Loucy (cell line): ENCODE measurements at regions not wholly inside any gene's neighbourhood (a gene's known extent, or its start where the extent isn't known, plus 50 kb on each side); places are given as distances from the start of the nearest gene placed in this dataset.

Source experiments
- H2AFZ ChIP-seq: fragments of 200-600 bp; sonication (generic); 2 replicates; pipeline ENCODE4 v1.6.0; 2016; ENCODE audit warnings: antibody characterized with exemption, mild to moderate bottlenecking, low read length, moderate library complexity
- H3F3A ChIP-seq: fragments of 200-600 bp; 2 replicates; pipeline ENCODE4 v1.6.0; 2016; ENCODE audit warnings: antibody characterized with exemption, low read depth, mild to moderate bottlenecking
- H3K27me3 ChIP-seq: fragments of 200-600 bp; sonication (generic); 2 replicates; pipeline ENCODE4 v1.6.1; 2014; ENCODE audit warnings: low read length, mild to moderate bottlenecking; ENCODE audit not compliant: insufficient read depth, poor library complexity, severe bottlenecking
- H3K36me3 ChIP-seq: fragments of 200-600 bp; sonication (generic); 2 replicates; pipeline ENCODE4 v1.6.1; 2016; ENCODE audit warnings: low read length; ENCODE audit not compliant: insufficient read depth
- H3K4me1 ChIP-seq: fragments of 200-600 bp; sonication (generic); 2 replicates; pipeline ENCODE4 v1.5.1; 2014; ENCODE audit warnings: low read length, mild to moderate bottlenecking; ENCODE audit not compliant: insufficient read depth, poor library complexity, severe bottlenecking
- H3K4me2 ChIP-seq: fragments of 200-600 bp; sonication (generic); 2 replicates; pipeline ENCODE4 v1.6.0; 2014; ENCODE audit warnings: antibody characterized with exemption, low read length, low read depth, mild to moderate bottlenecking; ENCODE audit not compliant: poor library complexity, severe bottlenecking
- H3K4me3 ChIP-seq: fragments of 200-600 bp; sonication (generic); 2 replicates; pipeline ENCODE4 v1.5.1; 2014; ENCODE audit warnings: low read length, mild to moderate bottlenecking, mixed read lengths; ENCODE audit not compliant: poor library complexity, severe bottlenecking
- H3K79me2 ChIP-seq: fragments of 200-600 bp; sonication (generic); 2 replicates; pipeline ENCODE4 v1.6.1; 2014; ENCODE audit warnings: low read length; ENCODE audit not compliant: insufficient read depth
- H3K9ac ChIP-seq: fragments of 200-600 bp; sonication (generic); 2 replicates; pipeline ENCODE4 v1.6.0; 2014; ENCODE audit warnings: mild to moderate bottlenecking, low read depth, low read length, moderate library complexity; ENCODE audit not compliant: poor library complexity, severe bottlenecking
- H3K9me2 ChIP-seq: fragments of 200-600 bp; sonication (generic); replicated peaks from 2 replicates; pipeline ENCODE4 v1.6.1; 2016; ENCODE audit warnings: low read depth, low read length, mixed read lengths
- H3K9me3 ChIP-seq: fragments of 200-600 bp; sonication (generic); 2 replicates; pipeline ENCODE4 v1.6.1; 2014; ENCODE audit warnings: mild to moderate bottlenecking, antibody characterized with exemption, low read length, low read depth; ENCODE audit not compliant: insufficient read depth
- H4K20me1 ChIP-seq: fragments of 200-600 bp; sonication (generic); 2 replicates; pipeline ENCODE4 v1.6.0; 2014; ENCODE audit warnings: antibody characterized with exemption, low read length, mild to moderate bottlenecking; ENCODE audit not compliant: insufficient read depth, poor library complexity, severe bottlenecking
- EZH2phosphoT487 ChIP-seq: fragments of 200-600 bp; IDR thresholded peaks from 2 replicates; pipeline ENCODE4 v1.6.1; 2018; ENCODE audit warnings: antibody characterized with exemption, mild to moderate bottlenecking, moderate library complexity, borderline replicate concordance
- TF ChIP-seq, protein P1 (sequence below): fragments of 200-600 bp; sonication (generic); conservative IDR thresholded peaks from 2 replicates; pipeline ENCODE4 v1.5.1; 2014; ENCODE audit warnings: mild to moderate bottlenecking, antibody characterized with exemption, low read length

DNA sequence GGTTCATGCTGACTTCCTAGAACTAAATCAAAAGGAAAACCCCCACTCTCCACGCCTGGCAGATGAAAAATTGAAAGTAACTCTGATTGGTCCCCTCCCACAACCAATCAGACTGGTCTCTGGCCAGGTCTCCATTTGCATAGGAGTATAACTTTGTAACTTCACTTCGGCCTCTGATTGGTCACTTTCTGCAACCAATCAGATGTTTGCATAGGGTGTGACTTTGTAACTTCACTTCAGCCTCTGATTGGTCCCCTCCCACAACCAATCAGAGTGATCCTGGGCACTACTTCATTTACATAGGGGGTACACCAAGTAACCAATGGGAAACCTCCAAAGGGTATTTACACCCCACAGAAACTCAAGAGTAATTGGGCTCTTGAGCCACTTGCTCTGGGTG lies 306.6 kb upstream of the PFKP start:
- TF ChIP-seq, protein P1, sequence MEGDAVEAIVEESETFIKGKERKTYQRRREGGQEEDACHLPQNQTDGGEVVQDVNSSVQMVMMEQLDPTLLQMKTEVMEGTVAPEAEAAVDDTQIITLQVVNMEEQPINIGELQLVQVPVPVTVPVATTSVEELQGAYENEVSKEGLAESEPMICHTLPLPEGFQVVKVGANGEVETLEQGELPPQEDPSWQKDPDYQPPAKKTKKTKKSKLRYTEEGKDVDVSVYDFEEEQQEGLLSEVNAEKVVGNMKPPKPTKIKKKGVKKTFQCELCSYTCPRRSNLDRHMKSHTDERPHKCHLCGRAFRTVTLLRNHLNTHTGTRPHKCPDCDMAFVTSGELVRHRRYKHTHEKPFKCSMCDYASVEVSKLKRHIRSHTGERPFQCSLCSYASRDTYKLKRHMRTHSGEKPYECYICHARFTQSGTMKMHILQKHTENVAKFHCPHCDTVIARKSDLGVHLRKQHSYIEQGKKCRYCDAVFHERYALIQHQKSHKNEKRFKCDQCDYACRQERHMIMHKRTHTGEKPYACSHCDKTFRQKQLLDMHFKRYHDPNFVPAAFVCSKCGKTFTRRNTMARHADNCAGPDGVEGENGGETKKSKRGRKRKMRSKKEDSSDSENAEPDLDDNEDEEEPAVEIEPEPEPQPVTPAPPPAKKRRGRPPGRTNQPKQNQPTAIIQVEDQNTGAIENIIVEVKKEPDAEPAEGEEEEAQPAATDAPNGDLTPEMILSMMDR, result no peak
- TF ChIP-seq EZH2phosphoT487, result no peak
- H3K4me2 ChIP-seq, result no peak overlapping the region

DNA sequence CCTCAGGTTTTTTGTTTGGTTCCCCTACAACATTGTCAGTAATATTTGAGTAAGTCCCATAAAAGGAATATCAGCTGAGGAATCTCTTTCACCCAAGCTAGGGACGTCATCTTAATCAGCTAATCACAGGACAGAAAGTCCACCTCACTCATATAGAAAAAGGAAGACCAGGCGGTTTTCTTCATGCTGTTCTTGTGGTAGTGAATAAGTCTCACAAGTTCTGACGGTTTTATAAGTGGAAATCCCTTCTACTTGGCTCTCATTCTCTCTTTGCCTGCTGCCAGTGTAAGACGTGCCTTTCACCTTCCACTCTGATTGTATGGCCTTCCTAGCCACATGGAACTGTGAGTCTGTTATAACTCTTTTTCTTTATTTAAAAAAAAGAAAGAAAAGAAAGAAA lies 308.1 kb upstream of the PFKP start:
- TF ChIP-seq EZH2phosphoT487, result no peak
- TF ChIP-seq, protein P1, result no peak
- Histone ChIP-seq H4K20me1 (no peaks in the 10 kb centered on the region), H3K4me2 (no peak overlapping the region), H3K79me2 (no peaks in the 10 kb centered on the region), H3K27me3 (no peaks in the 10 kb centered on the region), H3K4me1 (no peaks in the 10 kb centered on the region), H3K36me3 (no peaks in the 10 kb centered on the region), H3K9me3 (no peaks in the 10 kb centered on the region), H3K9me2 (no peaks in the 10 kb centered on the region), H3F3A (no peaks in the 10 kb centered on the region), H2AFZ (no peak overlapping the region), H3K9ac (no peak overlapping the region), H3K4me3 (no peak overlapping the region)

More for the DNA sequence above, 306.6 kb upstream of the PFKP start:
- Histone ChIP-seq H3K79me2 (no peaks in the 10 kb centered on the region), H3F3A (no peaks in the 10 kb centered on the region), H3K36me3 (no peaks in the 10 kb centered on the region), H3K4me1 (no peaks in the 10 kb centered on the region), H3K9ac (no peak overlapping the region), H3K27me3 (no peaks in the 10 kb centered on the region), H3K9me3 (no peaks in the 10 kb centered on the region), H4K20me1 (no peaks in the 10 kb centered on the region), H2AFZ (no peak overlapping the region), H3K4me3 (no peak overlapping the region), H3K9me2 (no peaks in the 10 kb centered on the region)

DNA sequence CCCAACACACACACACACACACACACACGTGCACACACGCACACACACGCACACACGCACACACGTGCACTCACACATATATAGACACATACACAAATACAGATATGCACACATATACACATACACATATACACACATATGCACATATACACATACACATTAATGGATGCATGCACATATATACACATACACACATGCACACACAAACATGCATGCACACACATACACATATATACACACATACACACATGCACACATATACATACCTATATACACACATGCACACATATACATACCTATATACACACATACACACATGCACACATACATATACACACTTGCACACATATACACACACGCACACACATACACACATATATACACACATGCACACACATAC lies 312.4 kb upstream of the PFKP start:
- no peak overlapping the region for H2AFZ ChIP-seq
- no peaks in the 10 kb centered on the region for H3K4me1 ChIP-seq
- no peaks in the 10 kb centered on the region for H3F3A ChIP-seq
- H4K20me1 ChIP-seq, result no peaks in the 10 kb centered on the region
- H3K36me3 ChIP-seq, result no peaks in the 10 kb centered on the region
- no peaks in the 10 kb centered on the region for H3K9me3 ChIP-seq
- H3K4me2 ChIP-seq, result no peak overlapping the region
- TF ChIP-seq EZH2phosphoT487, result no peak
- TF ChIP-seq, protein P1, result no peak
- H3K27me3 ChIP-seq, result no peaks in the 10 kb centered on the region
- no peaks in the 10 kb centered on the region for H3K79me2 ChIP-seq
- H3K9ac ChIP-seq, result no peak overlapping the region
- no peak overlapping the region for H3K4me3 ChIP-seq
- no peaks in the 10 kb centered on the region for H3K9me2 ChIP-seq
